Stimulated activated CD4-positive, alpha-beta T cell treated with anti-CD3 and anti-CD28 coated beads, Interleukin-4, amount 100 ng/mL, for 1 hour (primary cell): ENCODE measurements at regions not wholly inside any gene's neighbourhood (a gene's known extent, or its start where the extent isn't known, plus 50 kb on each side); places are given as distances from the start of the nearest gene placed in this dataset.
"Not testable (repeated sequence)": the region's sequence is repeated elsewhere in the genome, so short reads cannot be mapped to it uniquely, and the experiment has no call there.

Experiments used
- DNase-seq: peaks from one replicate; pipeline ENCODE4 v3.0.0-alpha.2; 2020

GRCh38 chr18:14995023-14995422 is 247.1 kb downstream of the ANKRD30B start:
- not testable (repeated sequence) for DNase-seq

- no peak for DNase-seq
These were observed 249.4 kb downstream of the ANKRD30B start for GRCh38 chr18:14997357-14997756.

GRCh38 chr18:14997899-14998298 is 249.9 kb downstream of the ANKRD30B start:
- DNase-seq: not testable (repeated sequence)

GRCh38 chr18:14998360-14999042 is 250.5 kb downstream of the ANKRD30B start:
- DNase-seq: not testable (repeated sequence)

- no peak for DNase-seq
These were observed 251.4 kb downstream of the ANKRD30B start for GRCh38 chr18:14999085-14999975.

GRCh38 chr18:15000119-15001037 is 252.4 kb downstream of the ANKRD30B start:
- not testable (repeated sequence) for DNase-seq

GRCh38 chr18:15001038-15001794 is 253.2 kb downstream of the ANKRD30B start:
- DNase-seq: not testable (repeated sequence)

- not testable (repeated sequence) for DNase-seq
These were observed 253.8 kb downstream of the ANKRD30B start for GRCh38 chr18:15001795-15002107.

GRCh38 chr18:15002765-15003164 is 254.8 kb downstream of the ANKRD30B start:
- DNase-seq: not testable (repeated sequence)

- DNase-seq: not testable (repeated sequence)
These were observed 255.3 kb downstream of the ANKRD30B start for GRCh38 chr18:15003231-15003630.

GRCh38 chr18:15003636-15004269 is 255.8 kb downstream of the ANKRD30B start:
- not testable (repeated sequence) for DNase-seq

- not testable (repeated sequence) for DNase-seq
These were observed 256.4 kb downstream of the ANKRD30B start for GRCh38 chr18:15004270-15004973.

- DNase-seq: no peak
These were observed 257.6 kb downstream of the ANKRD30B start for GRCh38 chr18:15005313-15006130.

GRCh38 chr18:15006616-15007015 is 258.6 kb downstream of the ANKRD30B start:
- not testable (repeated sequence) for DNase-seq

- not testable (repeated sequence) for DNase-seq
These were observed 278.1 kb downstream of the ANKRD30B start for GRCh38 chr18:15026041-15026440.

- not testable (repeated sequence) for DNase-seq
These were observed 280.1 kb downstream of the ANKRD30B start for GRCh38 chr18:15028037-15028436.

- not testable (repeated sequence) for DNase-seq
These were observed 312.4 kb downstream of the ANKRD30B start for GRCh38 chr18:15060279-15060880.

- DNase-seq: not testable (repeated sequence)
These were observed 313.4 kb downstream of the ANKRD30B start for GRCh38 chr18:15061289-15061896.

- not testable (repeated sequence) for DNase-seq
These were observed 318.5 kb downstream of the ANKRD30B start for GRCh38 chr18:15066434-15066833.
